ENCODE measurements at regions not wholly inside any gene's neighbourhood (a gene's known extent, or its start where the extent isn't known, plus 50 kb on each side); places are given as distances from the start of the nearest gene placed in this dataset.

- DNase-seq (ENCODE audit: low read depth, low spot score): no peak
- TF ChIP-seq SIN3A (IDR thresholded peaks at IDR 0.05; ENCODE audit: borderline replicate concordance, insufficient read depth, low read depth, low read length) (no peak), POLR2AphosphoS5 (IDR thresholded peaks at IDR 0.05; ENCODE audit: low read depth, low read length) (no peak), TCF7L2 (IDR thresholded peaks at IDR 0.05; ENCODE audit: low read depth, low read length) (no peak)
- TF ChIP-seq, protein P1, sequence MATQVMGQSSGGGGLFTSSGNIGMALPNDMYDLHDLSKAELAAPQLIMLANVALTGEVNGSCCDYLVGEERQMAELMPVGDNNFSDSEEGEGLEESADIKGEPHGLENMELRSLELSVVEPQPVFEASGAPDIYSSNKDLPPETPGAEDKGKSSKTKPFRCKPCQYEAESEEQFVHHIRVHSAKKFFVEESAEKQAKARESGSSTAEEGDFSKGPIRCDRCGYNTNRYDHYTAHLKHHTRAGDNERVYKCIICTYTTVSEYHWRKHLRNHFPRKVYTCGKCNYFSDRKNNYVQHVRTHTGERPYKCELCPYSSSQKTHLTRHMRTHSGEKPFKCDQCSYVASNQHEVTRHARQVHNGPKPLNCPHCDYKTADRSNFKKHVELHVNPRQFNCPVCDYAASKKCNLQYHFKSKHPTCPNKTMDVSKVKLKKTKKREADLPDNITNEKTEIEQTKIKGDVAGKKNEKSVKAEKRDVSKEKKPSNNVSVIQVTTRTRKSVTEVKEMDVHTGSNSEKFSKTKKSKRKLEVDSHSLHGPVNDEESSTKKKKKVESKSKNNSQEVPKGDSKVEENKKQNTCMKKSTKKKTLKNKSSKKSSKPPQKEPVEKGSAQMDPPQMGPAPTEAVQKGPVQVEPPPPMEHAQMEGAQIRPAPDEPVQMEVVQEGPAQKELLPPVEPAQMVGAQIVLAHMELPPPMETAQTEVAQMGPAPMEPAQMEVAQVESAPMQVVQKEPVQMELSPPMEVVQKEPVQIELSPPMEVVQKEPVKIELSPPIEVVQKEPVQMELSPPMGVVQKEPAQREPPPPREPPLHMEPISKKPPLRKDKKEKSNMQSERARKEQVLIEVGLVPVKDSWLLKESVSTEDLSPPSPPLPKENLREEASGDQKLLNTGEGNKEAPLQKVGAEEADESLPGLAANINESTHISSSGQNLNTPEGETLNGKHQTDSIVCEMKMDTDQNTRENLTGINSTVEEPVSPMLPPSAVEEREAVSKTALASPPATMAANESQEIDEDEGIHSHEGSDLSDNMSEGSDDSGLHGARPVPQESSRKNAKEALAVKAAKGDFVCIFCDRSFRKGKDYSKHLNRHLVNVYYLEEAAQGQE (IDR thresholded peaks at IDR 0.05; ENCODE audit: insufficient read depth in 1 of 2, low read depth in 2 of 2, low read length in 1 of 2): no peak
- H3K27me3 ChIP-seq (ENCODE audit: control insufficient read depth, insufficient read depth, low read length): peaks cover 7% of the 10 kb centered on the region
- no peak overlapping the region for H3K27ac ChIP-seq (ENCODE audit: low read length)
- H3K4me3 ChIP-seq (ENCODE audit: low read depth in 2 of 2, low read length in 2 of 2): no peak overlapping the region
- no peaks in the 10 kb centered on the region for H3K4me1 ChIP-seq (ENCODE audit: control insufficient read depth, insufficient read depth, low read length)
- CTCF ChIA-PET: no interaction called here
- in situ Hi-C loops (cut with HindIII; ENCODE audit: low pct_unique_long_range_greater_than_20kb, low sequenced_read_pairs): no loop called here
- BruUV-seq (replicated peaks): no TSS peak
- intact Hi-C loops (cut with micrococcal nuclease; ENCODE audit: unreplicated experiment): no loop called here
- no peak for ATAC-seq
- POLR2A ChIA-PET: no interaction called here
- no peaks in the 10 kb centered on the region for H3K9me3 ChIP-seq (ENCODE audit: control insufficient read depth, insufficient read depth, low read depth, low read length)
- no peaks in the 10 kb centered on the region for H3K36me3 ChIP-seq (ENCODE audit: control insufficient read depth, insufficient read depth, low read length)
Observed at GRCh38 chr11:95283650-95284049, 52.6 kb upstream of the SESN3 start.

DNA sequence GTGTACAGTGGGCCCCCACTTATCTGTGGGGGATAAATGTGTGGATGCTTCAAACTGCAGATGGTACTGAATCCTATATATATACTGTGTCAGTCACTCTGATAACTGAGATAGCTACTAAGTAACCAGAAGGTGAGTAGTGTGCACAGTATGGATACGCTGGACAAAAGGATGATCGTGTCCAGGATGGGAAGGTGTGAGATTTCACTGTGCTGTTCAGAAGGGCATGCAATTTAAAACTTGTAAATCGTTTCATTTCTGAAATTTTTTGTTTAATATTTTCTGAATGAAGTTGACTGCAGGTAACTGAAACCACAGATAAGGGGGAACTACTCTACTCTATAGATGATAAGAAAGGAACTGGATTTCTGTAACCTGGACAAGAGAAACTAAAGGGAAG is 52.1 kb upstream of the SESN3 start:
- in situ Hi-C loops (cut with HindIII; ENCODE audit: low pct_unique_long_range_greater_than_20kb, low sequenced_read_pairs) (no loop called here), intact Hi-C loops (cut with micrococcal nuclease; ENCODE audit: unreplicated experiment) (no loop called here)
- ATAC-seq: no peak
- DNase-seq (ENCODE audit: low read depth, low spot score): no peak
- TF ChIP-seq, protein P1 (IDR thresholded peaks at IDR 0.05; ENCODE audit: insufficient read depth in 1 of 2, low read depth in 2 of 2, low read length in 1 of 2): no peak
- TF ChIP-seq POLR2AphosphoS5 (IDR thresholded peaks at IDR 0.05; ENCODE audit: low read depth, low read length): no peak
- TF ChIP-seq CTCF (IDR thresholded peaks at IDR 0.05): no peak
- CTCF ChIA-PET: no interaction called here
- no peaks in the 10 kb centered on the region for H3K9me3 ChIP-seq (ENCODE audit: control insufficient read depth, insufficient read depth, low read depth, low read length)
- no peak overlapping the region for H3K27ac ChIP-seq (ENCODE audit: low read length)
- POLR2A ChIA-PET: no interaction called here
- BruUV-seq (replicated peaks): no TSS peak
- peaks cover 5% of the 10 kb centered on the region for H3K27me3 ChIP-seq (ENCODE audit: control insufficient read depth, insufficient read depth, low read length)
- H3K4me1 ChIP-seq (ENCODE audit: control insufficient read depth, insufficient read depth, low read length): no peaks in the 10 kb centered on the region
- no peak overlapping the region for H3K4me3 ChIP-seq (ENCODE audit: low read depth in 2 of 2, low read length in 2 of 2)
- H3K36me3 ChIP-seq (ENCODE audit: control insufficient read depth, insufficient read depth, low read length): no peaks in the 10 kb centered on the region

Measured in Panc1 (cell line).